Central memory CD4-positive, alpha-beta T cell (primary cell): ENCODE measurements at regions not wholly inside any gene's neighbourhood (a gene's known extent, or its start where the extent isn't known, plus 50 kb on each side); places are given as distances from the start of the nearest gene placed in this dataset.

Experiments
- DNase-seq: peaks from one replicate; pipeline ENCODE4 v3.0.0; 2022

DNA sequence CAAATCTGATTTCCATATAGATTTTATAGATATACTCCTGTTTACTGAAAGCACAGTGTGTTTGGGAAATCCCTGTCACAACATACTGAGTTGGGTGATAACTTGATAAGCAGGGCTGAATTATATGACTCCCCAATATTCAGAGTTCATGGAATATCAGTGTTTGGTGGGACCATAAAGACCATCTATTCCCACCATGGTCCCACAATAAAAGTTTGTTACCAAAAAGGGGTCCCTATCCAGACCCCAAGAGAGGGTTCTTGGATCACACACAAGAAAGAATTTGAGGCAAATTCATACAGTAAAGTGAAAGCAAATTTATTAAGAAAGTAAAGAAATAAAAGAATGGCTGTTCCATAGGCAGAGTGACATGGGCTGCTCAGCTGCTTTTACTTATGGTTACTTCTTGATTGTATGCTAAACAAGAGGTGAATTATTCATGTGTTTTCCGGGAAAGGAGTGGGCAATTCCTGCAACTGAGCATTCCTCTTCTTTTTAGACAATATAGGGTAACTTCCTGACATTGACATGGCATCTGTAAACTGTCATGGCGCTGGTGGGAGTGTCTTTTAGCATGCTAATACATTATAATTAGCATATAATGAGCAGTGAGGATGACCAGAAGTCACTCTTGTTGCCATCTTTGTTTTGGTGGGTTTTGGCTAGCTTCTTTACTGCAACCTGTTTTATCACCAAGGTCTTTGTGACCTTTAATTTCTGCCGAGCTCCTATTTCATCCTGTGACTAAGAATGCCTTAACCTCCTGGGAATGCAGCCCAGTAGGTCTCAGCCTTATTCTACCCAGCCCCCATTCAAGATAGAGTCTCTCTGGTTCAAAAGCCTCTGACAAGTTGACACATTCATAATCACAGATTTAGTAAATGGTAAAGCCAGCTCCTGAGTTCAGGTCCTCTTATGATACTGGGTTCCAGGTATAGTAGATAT, 240.6 kb upstream of the PDGFD start:
- no peak for DNase-seq

DNA sequence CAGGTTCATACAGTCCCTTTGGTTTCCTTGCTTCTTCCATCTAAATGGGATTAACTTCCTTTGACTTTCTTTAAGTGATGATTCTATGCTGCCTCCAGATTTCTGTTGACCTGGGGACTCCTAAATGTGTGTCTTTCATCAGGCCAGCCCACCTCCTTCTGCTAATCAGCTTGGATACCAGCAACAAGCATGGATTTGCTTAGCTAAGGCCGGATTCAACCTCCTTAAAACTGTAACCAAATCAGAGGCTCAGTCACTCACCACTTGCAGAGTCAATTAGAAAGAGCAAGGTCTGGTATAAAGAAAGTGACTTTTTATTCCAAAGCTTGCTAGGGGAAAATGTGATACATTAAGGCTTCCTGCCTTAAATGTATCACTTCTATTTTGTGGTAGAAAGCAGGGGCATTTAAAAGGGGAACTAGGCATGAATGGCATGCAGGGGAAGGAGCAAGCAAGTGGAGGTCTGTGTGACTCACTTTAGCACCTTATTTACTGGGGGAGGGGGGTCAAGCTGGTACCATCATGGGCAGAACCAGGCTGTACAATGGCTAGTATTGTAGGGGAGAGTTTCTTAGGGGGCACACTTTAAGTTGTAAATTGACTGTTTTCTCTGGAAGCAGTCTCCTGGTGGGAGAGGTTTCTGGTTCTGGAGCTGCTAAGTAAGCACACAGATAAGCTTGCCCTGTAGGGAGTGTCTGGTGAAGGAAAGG, 239.0 kb upstream of the PDGFD start:
- DNase-seq: no peak

DNA sequence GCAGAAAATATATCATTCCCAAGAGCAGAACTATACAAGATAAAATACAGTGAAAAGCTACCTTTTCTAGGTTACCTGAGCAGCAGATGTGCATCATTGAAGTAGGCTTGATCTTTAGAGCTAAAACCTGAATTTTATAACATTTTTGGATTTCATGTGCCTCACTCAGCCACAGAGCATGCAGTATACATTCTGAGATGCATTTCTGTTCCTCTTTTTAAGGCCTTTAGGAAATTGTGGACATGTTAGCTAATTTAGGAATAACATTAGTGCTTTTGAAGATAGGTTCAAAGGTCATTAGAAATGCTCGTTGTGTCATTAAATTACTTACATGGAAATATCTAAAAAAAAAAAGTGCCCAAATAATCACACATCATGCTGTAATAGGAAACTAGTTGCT, 230.6 kb upstream of the PDGFD start:
- no peak for DNase-seq

DNA sequence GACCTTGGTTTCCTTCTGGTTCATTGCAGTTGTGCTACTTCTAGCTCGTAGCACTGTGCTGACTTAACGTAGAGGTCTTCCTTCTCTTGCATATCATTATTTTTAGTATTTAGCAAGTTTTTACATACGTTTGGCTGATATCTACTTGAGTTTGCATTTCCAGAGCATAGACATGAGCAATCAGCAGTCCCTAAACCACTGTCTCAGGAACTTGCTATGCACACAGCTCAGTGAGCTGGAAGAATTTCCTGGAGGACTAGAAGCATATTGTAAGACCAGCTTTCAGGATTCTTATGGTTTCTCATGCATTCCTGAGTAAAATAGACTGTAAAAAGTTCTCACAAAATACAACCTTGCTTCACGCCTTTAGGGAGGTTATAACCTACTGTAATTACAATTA, 226.7 kb upstream of the PDGFD start:
- DNase-seq: no peak

DNA sequence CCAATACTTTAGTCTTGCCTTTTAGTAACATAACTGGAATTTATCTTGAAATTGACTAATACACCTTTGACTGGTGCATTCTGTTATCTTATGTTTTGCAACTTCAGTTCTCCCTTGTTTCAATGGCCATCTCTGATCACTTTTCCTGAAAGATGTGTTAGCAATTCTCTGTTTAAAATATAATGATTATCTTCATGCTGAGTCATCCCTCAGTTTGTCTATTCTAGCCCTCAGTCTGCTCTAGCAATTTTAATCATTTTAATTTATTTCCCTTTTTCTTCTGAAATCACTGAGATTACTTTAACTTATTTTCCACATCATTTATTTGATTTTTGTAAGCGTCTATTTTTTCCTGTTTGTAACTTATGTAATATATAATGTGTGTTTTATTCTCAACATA, 221.9 kb upstream of the PDGFD start:
- DNase-seq: no peak

DNA sequence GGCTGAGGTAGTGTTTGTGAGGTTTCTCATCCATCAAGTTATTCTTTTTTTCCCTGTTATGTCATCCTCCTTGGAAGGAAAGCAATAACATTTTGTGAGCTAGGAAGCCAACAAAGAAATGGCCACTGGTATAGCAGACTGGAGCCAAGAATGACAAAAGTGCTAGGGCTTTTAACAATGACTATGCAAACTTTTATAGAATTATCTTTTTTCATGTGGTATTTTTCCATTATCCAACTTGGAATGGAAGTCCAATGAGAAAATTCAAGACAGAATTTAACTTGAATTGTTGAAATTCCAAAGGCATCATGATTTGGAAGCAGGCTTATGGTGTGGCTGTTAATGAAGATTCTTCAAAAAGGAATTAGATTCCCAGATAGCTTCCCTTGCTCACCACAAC, 216.4 kb upstream of the PDGFD start:
- DNase-seq: no peak

DNA sequence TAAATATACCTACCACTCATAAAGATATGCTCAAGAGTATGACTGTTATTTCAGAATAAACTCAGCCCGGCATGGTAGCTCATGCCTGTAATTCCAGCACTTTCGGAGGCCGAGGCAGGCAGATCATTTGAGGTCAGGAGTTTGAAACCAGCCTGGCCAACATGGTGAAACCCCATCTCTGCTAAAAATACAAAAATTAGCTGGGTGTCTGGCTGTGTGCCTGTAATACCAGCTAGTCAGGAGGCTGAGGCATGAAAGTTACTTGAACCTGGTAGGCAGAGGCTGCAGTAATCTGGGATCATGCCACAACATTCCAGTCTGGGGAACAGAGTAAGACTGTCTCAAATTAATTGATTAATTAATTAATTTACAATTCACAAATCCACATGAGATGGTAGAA, 208.2 kb upstream of the PDGFD start:
- no peak for DNase-seq

DNA sequence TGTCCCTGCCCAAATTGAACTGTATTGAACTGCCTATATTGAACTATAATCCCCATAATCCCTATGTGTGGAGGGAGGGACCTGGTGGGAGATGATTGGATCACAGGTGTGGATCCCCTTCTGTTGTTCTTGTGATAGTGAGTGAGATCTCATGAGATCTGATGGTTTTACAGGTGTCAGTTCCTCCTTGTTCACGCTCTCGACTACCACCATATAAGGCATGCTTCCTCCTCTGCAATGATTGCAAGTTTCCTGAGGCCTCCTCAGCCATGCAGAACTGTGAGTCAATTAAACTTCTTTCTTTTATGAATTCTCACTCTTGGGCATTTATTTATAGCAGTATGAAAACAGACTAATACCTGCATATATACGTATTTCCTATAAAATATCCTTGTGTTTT, 206.5 kb upstream of the PDGFD start:
- no peak for DNase-seq

DNA sequence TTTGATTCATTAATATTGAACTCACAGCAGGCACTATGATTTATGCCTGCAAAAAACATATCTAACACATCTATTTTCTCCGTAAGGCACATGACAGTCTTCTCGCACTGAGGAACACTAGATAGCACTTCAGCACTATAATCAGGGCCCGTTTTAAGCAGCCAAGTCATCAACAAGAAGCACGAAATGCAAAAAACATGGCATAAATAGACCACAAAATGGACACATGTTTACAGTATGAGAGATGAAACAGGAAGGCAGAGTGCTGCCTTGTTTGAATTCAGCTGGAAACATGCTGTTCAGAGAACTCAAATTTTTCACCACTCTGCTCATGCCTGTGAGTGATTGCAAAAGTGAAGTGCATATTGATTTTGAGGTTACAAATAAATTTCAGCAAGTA, 205.8 kb upstream of the PDGFD start:
- no peak for DNase-seq

DNA sequence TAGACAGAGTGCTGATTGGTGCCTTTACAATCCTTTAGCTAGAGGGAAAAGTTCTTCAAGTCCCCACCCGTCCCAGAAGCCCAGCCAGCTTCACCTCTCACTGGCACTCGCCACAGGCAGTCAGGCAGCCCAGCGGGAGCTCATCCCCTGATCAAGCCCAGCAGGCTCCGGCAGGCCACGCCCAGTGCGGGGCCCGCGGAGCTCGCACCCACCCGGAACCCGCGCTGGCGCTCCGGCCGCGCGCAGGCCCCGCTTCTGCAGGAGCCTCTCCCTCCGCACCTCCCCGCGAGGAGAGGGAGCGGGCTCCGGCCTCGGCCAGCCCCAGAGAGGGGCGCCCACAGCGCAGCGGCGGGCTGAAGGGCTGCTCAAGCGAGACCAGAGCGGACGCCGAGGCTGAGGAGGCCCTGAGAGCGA, 202.4 kb upstream of the PDGFD start:
- DNase-seq: no peak

DNA sequence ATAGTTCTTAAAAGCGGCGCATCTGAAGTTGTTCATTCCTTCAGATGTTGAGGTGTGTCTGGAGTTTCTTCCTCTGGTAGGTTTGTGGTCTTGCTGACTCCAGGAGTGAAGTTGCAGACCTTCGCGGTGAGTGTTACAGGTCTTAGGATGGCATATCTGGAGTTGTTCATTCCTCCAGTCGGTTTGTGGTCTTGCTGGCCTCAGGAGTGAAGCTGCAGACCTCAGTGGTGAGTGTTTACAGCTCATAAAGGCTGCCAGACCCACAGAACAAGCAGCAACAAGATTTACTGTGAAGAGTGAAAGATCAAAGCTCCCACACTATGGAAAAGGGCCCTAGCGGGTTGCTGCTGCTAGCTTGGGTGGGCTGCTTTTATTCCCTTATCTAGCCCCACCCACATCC, 201.7 kb upstream of the PDGFD start:
- no peak for DNase-seq

DNA sequence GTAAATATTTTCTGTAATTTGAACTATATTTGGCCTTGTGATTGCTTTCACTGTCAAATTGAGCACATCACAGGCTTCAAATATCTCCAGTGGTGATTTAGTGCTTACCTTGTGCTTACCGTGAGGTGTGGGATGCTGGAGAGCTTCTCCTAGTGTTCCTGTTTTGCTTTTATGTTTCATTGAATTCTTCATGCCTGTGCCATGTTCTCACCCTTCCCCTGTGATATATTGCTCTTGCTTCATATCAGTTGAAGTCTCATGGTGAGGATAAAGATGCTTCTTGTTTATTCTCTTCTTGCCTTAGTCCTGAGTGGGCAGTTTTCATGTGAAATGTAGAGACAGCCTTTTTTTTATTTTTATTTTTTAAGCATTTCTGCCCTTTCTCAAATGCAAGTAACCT, 198.0 kb upstream of the PDGFD start:
- no peak for DNase-seq

DNA sequence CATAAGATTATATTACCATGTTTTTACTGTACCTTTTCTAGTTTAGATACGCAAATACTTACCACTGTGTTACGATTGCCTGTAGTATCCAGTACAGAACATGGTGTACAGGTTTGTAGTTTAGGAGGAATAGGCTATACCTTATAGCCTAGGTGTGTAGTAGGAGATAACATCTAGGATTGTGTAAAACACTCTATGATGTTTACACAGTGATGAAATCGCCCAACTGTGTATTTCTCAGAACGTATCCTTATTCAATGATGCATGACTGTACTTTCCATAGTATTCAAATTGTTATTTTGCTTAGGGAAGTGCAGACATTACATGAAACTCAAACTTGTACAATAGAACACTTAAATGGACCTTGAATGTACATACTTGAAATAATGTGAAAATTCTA, 188.1 kb upstream of the PDGFD start:
- no peak for DNase-seq

DNA sequence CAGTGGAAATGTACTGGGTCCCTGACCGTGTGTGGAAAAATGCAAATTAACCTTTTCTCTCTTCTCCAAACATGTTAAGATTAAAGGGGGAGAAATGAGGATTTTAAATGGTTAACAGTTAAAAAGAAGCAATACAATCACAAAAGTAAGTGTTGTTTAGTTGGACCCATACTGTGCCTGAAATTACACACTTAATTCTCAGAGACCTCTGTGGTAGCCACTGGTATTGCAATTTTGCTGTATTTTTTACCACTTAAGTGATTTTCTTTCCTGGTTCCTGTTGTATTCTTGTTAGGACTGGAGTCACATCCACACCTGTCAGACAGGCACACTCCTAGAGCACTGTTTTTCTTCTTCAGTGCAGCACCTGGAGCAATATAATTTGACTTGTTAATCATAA, 179.6 kb upstream of the PDGFD start:
- no peak for DNase-seq

DNA sequence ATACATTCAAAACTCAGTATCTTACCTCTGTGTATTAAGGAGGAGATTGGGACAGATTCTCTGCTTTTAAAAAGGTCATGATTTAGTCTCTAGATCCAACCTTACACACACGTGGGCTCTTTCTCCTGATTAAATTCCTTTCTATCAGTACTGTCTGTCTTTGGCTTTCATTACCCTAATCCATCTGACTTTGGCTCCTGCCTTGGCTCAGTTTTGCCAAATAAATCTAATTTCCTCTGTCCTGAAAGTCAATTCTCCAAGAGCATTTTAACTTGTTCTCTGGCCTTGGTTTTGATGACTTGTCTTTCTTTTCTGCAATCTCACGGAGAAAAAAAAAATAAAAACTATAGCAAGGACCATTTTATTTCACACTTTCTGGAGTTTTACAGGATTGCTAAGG, 176.6 kb upstream of the PDGFD start:
- no peak for DNase-seq

DNA sequence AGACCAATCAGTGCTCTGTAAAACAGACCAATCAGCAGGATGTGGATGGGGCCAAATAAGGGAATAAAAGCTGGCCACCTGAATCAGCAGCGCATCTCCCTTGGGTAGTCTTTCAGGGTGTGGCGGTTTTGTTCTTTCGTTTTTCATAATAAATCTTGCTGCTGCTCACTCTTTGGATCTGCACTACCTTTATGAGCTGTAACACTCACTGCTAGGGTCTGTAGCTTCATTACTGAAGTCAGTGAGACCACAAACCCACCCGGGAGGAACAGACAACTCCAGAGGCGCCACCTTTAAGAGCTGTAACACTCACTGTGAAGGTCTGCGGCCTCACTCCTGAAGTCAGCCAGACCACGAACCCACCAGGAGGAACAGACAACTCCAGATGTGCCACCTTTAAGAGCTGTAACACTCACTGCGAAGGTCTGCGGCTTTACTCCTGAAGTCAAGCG, 175.5 kb upstream of the PDGFD start:
- DNase-seq: no peak

DNA sequence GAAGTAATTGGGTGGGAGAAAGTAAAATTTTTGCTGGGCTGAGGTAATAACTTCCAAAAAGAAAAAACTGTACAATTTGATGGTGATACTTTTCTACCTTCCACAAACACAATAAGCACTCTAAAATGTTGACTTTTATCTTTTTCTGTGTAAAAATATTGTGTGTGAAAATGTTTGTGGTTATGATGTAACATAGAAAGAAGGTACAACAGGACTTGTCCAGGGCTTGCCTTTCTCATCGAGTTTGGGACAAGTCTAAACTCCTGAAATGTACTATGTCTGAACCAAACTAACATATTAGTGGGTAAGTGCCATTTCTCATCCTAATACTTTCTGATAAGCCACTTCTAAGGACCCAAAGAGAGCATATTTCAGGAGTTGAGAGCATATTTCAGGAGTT, 174.2 kb upstream of the PDGFD start:
- DNase-seq: no peak

DNA sequence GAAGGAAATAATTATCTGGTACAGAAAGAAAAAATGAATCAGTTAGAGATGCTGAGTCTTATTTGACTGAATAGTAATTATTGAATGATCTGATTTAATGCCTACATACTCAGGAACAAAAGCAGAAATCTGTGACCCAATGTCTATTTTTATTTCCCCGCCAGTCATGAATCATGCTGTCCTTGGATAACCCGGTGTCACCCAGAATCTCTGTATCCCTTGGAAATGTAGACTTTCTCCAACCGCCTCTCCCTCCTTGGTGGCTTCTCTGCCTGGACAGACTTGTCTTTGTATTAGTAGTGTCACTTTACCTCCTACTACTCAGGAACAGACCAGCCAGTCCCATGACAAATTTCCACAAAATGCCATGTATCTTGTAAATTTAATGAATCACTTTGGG, 173.3 kb upstream of the PDGFD start:
- DNase-seq: no peak

DNA sequence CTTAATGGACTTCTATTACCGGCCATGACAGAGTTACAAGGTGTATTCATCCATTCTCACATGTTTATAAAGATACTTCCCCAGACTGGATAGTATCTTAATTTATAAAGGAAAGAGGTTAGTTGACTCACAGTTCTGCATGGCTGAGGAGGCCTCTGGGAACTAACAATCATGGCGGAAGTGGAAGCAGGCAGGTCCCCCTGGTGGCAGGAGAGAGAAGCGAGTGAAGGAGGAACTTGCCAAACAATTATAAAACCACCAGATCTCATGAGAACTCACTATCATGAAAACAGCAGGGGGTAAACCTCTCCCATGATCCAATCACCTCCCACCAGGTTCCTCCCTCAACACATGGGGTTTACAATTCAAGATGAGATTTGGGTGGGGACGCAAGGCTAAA, 170.0 kb upstream of the PDGFD start:
- no peak for DNase-seq

DNA sequence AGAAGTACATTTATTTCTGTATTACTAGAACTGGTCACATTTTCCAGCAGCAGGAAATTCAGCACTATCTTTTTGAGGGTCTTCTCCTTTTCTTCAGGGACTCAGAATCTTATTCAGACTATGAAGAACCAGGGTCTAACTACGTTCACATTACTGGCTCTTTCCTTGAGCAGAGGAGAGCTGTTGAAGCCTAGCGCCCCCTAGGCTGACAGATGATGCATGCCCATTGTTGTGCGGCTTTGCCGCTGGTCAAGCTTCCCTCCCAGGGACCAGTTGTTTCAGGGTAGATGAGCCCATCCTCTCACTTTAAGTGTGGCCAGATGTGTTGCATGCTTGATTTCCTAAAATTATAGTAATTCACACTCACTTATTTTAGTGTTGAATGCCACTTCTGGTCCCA, 168.2 kb upstream of the PDGFD start:
- DNase-seq: no peak

DNA sequence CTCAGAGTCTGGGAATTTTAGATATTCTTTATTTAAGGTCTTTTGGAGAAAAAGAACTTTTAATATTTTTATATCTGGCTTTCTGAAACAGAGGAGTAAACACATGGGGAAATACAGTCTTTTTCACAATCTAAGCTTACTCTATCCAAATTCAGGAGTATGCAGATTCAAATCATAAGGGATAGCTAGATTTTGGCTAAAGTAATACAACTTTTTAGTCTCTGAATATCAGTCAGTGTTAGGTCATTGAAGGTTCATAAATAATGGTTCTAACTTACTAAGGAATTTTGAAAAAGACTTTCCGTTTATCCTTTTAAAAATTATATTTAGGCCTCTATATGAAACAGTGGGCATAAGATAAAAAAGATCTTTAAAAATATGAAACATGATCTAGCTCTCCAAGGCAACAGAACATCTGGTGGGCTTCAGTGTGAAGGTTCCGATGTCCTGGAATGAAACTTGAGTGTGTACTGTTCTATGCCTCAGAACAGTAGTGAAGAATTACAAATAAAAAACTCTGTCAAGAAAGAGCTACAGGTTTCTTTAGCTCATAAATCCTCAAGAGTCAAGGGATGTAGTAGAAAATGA, 165.2 kb upstream of the PDGFD start:
- no peak for DNase-seq

DNA sequence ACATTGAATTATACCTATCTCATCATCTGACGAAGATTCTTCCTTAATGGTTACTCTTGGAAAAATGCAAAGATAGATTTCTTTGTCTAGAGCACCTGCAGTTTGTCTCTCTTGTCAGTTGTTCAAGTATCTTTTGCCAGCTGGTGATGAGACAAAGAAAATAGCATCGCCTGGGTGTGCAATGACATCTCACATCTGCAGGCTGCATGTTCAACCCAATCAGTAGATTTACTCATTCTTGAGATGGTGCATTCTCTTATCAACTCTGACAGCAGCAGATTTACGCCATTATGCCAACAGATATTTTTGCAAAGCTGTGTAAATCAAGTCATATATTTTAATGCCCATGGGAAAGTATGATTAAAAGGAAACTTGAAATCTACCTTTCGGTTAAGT, 164.6 kb upstream of the PDGFD start:
- DNase-seq: no peak

DNA sequence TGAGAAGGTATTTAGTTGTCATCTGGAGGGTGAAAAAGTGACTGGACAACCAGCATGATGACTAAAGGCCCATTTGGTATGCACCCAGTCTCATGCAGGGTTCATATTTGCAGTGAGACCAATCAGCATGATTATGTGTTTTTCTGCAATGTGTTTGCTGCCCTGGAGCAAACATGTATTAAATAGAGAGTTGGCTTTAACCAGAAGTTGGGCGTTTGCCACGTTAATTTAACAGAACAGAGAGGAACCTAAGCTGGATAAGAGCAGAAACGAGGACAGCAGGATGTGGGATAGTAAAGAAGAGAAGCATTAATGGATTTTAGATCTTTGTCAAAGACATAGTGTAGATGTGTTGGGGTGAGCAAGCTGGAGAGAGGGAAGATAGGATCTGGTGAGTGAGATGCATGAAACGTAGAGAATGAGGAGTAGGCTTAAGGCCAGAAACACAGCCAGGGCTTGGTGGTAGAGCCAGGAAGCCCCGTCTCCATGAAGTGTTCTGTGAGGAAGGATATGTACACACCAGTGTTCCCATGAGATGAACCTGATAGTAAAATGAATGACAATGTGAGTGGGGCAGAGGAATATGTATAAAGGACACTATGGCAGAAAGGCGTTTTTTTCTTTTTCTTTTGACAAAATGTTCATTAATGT, 164.0 kb upstream of the PDGFD start:
- DNase-seq: no peak
